T-helper 1 cell (primary cell): ENCODE measurements at regions not wholly inside any gene's neighbourhood (a gene's known extent, or its start where the extent isn't known, plus 50 kb on each side); places are given as distances from the start of the nearest gene placed in this dataset.

Experiments used
- DNase-seq, 5 donors: peaks; one replicate each; pipeline ENCODE4 v3.0.0-alpha.2; 2012 to 2020

DNA sequence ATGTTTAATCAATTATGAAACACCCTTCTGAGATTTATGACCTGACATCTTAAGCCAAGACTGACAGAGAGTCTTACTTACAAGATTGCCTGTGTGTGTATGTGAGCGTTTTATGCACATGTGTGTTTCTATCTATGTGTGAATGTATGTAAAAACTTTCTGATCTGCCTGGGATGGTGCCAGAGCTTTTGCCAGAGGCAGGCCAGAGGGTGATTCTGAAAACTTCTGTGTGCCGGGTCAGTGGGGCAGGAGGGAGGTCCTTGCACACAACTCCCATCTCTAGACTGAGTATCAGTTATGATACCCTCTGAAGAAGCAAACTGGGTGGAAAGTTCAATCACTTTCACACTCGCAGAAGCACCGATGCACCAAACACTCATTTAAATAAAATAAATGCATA, 335.0 kb upstream of the NT5C1B start:
- DNase-seq, result no peak

DNA sequence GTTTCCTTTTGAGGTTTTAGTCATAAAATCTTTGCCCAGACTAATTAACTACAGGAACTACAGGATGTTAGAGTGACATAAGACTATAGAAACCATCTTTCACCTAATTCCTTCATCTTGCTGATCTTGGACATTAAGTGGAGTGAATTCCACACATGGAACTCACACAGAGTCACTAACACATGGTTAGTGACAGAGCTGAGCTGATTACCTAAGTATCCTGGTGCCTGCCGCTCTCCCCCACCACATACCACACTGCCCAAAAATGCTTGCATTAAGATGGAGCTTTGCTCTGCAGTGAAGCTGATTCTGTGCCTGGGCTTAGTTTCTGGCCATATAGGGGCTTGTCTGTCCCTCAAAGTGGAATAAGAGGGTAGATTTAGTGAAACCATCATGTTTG, 332.9 kb upstream of the NT5C1B start:
- DNase-seq, result no peak

DNA sequence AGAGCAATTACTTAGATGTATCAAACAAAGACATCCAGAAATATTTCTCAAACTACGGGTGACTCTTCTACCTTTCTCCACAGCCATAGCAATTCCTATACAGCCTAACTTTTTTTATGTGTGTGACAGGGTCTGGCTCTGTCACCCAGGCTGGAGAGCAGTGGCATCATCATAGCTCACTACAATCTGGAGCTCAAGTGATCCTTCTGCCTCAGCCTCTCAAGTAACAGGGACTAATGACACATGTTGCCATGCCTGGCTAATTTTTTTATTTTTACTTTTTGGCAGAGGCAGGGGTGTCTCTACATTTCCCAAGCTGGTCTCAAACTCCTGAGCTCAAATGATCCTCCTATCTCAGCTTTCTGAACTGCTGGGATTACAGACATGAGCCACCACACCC, 328.9 kb upstream of the NT5C1B start:
- DNase-seq, result no peak

DNA sequence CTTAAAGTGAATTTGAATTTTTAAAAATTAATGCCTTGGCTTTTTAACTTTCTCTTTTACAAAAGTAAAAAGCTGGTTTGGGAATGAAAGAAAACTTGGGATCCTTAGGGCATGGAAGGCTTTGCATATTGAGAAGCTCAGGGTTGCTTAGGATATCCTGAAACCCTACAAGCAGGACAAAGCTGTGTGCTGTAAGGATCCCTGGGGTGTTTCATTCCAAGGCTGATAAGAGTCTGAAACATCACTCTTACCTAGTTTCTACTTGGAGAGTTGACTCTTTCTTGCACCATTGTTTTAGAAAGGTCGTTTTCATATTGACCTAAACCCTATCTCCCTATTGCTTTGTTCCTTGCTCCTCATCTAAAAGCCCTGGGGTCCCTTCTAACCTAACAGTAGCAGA, 325.9 kb upstream of the NT5C1B start:
- DNase-seq, result no peak

DNA sequence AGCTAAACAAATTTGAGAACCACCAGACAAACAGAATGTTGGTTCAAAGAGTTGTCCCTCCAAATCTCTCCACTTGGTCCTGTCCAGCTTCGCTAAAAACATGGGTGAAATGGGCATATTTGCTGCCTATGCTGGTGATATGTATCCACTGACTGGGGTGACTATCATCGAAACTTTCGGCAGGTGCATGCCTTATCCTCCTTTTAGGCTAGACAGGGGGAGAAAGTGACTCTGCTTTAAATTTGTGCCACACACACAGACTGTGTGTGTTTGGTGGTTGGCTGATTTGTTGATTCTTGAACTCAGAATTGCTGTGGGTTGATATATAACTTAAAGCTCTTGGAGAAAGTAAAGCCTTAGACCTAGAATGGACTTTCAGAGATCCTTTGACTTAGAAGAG, 324.1 kb upstream of the NT5C1B start:
- DNase-seq, result no peak

DNA sequence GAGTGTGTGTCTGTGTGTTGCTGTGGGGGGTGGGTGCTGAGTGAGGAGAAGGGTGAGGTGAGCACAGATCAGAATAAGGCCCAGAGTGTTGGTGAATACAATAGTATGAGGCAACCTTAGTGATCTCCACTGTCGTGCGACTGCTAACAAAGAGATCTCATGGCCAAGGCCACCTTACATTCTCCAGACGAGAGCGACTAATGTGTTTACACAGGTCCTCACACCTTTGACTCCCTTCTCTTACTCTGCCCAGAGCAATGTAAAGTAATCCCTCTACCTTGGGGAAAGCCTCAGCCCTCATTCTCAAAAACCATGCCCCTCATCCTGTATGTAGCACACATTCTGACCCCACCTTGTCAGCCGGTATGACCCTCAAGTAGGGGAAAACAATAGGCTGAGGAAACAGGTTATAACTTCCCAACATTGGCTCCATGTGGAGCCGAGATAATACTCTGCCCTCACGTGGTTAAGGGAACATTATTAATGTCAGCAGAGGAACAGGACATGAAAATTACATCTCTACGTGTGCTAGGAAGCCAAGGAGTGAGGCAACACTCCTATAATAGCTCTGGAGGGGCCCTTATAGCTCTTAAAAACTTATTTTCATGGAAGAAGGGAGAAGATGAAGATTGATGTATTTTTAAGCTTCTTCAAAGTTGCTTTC, 323.0 kb upstream of the NT5C1B start:
- no peak for DNase-seq

DNA sequence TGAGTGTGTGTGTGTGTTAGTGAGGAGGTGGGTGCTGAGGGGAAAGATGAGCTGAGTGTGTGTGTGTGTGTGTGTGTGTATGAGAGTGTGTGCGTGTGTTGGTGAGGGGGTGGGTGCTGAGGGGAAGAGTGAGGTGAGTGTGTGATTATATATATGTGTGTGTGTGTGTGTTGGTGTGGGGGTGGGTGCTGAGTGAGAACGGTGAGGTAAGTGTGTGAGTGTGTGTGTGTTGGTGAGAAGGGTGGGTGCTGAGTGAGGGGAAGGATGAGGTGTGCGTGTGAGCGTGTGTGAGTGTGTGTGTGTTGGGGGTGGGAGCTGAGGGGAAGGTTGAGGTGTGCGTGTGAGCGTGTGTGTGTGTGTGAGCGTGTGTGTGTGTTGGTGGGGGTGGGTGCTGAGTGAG, 322.0 kb upstream of the NT5C1B start:
- DNase-seq, result no peak

DNA sequence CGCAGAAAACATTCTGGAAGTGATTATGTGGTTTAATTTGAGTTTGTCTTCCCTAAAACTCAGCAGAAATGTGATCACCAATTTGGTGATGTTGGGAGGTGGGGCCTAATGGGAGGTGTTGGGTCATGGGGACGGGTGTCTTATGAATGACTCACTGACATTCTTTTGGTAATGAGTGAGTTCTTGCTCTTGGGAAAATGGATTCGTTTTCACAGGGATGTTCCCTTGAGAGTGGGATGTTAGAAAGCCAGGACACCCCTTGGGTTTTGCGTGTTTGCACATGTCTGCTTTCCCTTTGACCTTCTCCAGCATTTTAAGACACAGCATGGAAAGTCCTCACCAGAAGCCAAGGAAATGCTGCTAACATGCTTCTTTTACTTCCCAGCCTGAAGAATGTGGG, 321.5 kb upstream of the NT5C1B start:
- DNase-seq, result no peak

DNA sequence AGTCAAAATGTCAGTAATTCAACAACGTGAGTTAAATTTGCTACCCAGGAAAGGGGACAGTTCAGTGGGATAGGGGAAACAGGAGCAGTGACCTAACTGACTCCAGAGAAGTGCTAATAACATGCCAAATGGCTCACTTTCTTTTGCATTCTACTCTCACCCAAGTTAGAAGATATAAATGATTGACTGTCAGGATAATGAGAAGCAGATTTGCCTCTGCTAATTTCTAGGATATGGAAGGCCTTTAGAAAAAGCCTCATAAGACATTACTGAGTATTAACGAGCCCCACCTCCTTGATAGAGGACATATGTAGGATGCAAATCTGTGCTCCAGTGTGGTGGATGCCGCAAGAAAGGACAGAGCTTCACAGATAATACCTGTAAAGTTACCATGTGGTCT, 318.6 kb upstream of the NT5C1B start:
- DNase-seq, result no peak

DNA sequence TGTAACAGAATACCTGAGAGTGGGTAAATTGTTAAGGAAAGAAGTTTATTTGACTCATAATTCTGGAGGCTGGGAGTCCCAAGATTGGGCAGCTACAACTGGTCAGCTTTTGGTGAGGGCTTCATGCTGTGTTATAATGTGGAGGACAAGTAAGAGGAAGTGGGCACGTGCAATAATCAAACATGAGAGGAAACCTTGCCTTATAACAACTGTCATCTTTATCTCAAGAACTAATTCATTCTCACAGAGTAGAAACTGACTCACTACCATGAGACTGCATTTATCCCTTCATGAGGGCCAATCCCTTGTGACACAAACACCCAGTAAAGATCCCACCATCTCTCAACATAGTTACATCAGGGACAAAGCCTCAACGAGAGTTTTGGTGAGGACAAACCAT, 318.1 kb upstream of the NT5C1B start:
- no peak for DNase-seq

DNA sequence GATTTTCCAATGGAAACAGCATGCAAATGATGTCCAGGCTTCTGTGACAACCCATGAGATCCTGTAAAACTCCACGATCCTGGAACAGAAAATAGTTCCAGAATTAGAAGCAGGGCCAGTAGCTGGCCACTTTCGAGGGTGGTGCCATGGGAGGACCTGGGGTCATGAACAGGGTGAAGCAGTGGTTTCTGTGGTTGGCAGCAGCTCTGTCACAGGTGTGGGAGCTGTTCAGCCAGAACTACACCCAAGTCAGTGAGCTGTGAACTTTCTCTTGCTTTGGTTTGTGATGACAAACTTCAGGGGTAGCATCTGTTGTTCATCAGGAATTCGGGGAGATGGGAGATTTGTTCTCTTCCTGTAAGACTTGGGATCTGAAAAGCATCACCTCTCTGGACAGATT, 314.4 kb upstream of the NT5C1B start:
- DNase-seq, result no peak

DNA sequence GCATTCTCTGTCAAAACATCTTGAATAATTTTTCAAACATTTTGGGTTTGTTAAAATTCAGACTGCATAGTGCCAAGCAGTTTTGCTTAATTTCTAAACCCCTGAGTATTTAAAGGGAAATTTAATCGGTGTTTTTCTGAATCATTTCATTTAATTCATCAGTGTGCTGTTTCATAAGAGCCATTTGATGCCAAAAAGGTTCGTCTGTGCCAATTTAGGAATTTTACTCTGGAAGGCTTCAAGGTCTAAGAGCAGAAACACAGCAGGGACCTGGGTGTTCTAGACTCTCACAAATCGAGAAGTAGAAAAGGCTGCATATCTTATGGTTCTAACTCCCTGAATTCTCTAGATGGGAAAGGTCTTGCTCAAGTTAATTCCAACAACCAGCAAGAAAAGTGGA, 311.9 kb upstream of the NT5C1B start:
- DNase-seq, result no peak

DNA sequence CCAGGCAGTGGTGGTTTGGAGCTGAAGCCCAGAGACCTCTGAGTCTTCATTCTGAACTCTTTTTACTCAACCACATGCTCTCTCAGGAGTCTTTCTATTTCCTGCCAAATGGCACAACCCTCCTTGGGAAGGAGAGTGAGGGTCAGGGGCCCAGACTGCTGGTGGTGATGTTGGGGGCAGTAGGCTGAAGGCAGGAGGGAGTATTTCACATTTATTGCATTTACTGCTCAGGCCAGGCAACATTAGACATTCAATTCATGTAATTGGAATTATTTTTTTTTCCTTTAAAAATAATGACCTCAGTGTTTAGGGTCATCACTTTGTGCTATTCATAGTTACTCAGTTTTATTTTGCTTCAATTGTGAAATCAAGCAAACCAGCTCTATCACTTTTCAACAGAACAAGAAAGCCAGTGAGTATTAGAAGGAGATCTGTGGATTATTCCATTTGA, 311.3 kb upstream of the NT5C1B start:
- no peak for DNase-seq

DNA sequence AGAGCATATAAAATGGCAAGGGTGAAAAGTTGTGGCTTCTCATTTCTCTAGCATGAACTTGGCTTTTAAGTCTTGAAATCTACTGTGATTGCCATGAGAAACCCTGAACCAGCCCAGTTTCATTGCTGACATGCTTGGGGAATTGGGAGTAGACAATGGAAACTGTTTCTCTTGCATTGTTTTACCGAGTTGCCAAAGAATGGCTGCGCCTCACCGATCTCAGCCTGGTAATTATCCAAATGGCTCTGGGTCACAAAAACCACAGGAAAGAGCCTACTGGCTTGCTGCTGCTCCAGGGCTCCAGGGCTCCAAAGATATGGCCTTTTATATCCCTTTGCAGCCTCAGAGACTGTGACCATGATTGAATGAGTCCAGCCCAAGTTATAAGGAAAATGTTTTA, 310.4 kb upstream of the NT5C1B start:
- DNase-seq, result no peak

DNA sequence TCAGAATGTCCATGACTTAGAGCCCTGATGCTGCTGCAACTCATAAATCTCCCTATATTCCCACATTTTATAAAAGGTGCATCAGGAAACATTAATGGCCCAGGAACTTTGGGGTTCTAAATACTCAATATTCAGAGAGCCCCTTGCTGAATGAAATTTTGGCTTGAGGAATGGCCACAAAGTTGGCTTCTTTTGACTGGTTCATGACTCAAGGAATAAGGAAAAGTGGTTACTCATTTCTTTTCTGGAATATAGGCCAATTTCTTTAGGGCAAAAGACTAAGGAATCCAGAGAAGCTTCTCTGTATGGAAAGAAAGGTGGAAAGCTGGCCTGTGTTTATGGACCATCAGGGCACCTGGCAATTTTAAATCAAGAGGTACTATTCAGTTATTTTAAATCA, 308.9 kb upstream of the NT5C1B start:
- DNase-seq, result no peak

DNA sequence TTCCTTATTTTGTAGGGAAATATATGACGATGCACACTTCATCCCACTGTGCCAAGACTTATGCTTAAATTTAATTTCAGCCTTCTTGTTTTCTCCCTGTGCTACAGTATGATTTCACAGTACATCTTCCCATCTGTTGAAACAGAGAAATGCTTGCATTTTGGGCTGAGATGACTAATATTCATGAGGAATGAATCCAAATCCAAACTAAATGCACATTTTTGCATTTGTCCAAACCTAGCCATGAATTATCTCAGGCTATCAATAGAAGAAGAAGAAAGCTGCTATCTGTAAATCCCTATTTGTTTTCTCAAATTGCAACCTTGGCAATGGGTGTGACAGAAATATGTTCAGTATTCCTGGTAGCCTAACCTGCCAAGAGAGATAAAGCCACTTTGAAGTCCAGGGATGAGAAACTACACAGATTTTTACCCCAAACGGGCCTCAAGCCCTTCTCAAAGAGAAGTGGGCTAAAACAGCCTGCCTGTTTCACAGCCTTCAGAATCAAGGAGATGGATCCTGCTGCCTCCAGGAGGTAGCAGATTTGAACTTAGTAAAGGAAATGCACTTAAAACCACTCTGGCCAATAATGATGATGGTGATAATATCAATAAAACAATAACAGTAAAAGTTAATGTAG, 306.9 kb upstream of the NT5C1B start:
- DNase-seq, result no peak

DNA sequence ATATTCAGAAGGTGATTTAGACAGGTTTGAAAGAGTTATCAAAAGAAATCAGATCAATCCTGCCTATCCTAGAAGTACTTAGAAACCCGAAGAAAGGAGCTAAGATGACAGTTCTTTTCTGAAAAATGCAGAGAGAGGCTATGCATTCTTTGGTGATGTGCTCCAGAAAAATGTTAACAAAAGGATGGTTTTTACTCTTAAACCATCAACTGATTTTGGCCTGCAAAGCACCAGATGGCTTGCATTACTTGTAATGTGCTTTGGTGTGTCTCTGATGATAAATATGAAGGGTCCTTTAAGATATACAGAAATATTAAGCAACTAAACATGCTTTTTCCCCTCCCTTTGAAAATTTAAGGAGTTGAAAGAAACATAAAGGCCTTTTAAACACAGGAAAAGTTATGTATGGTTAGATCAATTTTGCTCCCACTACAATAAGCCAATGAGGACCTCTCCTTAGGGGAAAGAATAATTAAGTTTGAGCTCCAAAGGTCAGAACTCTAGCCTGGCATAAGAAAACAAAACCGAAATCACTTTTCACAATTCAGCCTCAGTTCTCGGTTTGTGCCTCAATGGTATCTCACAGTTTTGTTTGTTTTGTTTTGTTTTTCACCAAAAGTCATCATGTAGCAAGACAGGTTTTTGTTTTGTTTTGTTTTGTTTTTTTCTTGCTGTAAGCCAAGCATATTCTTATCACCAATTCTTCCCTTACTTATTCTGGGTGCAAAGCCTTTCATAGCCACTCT, 302.4 kb upstream of the NT5C1B start:
- DNase-seq, result no peak

DNA sequence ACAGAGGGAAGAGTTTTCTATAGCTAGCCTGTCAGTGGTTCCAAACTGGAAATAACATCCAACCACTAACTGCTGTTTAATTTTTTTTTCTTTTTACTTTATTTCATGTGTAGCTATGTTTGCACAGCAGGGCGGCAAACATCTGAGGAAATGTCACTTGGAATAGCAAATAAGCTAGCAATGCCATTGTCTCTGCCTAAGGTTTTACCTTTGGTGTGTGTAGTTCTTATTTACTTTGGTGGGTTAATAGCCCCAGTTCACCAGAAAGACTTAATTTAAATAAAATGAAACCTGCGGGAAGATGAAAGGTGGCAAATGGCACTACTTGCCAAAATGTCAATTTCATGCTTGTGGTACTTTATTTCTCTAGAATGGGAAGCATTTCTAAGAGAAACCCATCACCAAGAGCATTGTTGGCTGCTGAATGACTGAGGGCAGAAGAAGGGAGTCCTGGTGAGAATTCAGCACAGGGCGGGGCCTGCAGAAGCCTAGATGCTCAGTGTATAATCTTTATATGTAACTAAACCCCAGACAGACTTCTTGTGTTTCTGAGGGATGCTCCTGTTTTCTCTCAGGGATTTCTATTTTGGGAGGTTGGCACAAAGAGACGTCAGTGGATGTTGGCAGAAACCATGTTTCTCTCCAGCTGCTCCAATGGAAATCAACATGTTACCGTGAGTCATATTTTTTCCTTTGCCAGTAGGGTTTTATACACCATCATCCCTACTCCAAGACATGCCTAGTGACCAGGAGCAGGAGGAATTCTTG, 300.4 kb upstream of the NT5C1B start:
- DNase-seq, result no peak

DNA sequence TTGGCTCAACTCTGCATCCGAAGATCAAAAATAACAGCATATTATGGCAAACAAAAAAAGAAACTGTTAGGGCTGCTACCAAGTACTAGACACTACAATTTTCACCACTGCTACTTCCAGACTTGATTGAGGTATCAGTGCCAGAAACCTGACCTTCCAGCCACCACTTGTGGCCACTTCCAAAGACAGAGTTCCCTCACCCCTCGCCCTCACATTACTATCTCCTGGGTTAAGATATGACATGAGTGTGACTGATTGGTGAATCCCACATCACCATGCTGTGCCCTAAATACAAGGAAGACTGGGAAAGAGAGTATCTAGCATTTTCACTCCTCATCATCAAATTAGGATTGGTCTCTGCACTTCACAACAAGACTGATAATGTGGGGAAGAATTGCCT, 296.1 kb upstream of the NT5C1B start:
- DNase-seq, result no peak

DNA sequence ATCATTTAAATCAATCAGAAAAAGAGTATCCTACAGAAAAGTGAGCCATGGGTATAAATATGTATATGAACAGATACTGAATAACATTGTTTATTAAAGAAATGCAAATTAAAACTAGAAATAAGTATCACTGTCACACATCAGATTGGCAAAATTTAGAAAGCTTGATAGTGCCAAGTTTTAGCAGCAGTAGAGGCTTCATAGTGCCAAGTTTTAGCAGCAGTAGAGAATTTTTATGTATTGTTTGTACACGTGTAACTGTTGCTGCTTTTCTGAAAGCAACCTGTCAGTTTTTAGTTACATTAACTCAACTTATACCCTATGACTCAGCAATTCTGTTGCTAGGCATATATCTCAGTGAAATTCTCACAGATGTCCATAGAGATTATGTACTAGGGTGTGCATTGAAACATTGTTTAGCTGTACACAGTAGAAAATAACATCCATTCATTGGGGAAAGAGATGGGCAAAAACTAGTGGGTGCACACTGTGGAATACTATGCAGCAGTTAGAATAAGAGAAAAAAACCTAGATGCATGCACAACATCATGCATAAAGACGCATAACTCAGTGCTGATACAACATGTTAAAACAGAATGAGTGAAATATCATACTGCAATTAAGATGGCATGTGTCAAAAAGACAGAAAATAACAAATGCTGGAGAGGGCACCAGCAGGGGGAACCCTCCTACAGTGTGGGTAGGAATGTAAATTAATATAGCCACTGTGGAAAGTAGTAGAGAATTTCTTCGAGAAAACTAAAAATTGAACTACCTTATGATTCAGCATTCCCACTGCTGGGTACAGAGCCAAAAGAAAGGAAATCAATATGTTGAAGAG, 294.5 kb upstream of the NT5C1B start:
- no peak for DNase-seq

DNA sequence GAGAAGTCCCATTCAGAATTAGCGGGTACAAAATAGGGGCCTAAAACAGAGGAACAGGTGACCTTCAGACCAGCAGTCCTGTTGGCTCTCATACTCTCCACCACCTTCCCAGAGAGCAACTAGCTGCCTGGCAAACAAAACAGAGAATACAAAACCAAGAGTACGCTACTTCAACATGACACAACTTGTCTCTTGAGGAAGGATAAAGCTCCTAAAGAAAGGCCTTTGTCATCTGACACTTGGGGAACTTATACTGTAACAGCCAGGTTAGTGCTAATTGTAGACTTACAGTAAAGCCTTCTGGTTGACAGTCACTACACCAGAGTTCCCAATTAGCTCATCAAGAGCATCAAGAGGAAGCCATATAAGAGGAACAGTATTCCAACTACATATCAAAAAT, 282.1 kb upstream of the NT5C1B start:
- no peak for DNase-seq

DNA sequence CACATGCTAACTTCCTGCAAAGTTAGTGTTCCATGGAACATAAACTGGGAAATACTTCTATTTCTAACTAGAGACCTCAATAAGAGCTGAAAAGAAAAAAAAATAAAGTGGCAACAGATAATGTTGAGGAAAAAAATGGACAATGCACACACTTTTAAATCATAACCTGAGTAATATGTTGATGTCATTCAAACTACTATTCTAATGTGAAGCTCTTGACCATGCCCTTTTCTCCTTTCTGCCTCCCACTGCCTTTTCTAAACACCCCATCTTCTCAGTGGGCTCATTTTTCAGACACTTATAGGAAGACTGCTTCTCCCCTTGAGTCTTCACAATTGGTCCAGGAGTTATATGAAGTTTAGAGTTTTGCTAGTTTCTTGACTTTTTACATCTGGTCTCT, 280.9 kb upstream of the NT5C1B start:
- no peak for DNase-seq

DNA sequence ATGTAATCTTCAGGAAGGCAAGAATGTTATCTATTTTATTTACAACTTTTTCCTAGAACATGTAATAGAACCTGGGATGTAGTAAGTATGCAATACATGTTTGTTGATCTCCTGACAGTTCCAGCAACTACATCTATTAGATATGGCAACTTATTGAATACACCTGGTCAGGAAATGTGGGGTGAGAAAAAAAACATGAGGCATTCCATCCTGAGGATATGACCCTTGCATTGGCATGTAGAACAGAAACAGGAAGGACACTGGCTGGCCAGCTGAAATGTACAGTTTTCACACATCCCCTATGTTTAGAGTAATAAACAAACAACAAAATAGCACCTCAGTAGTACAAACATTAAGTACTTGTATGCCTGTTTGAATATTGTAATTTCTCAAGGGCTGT, 272.6 kb upstream of the NT5C1B start:
- DNase-seq, result no peak
